ENCODE measurements at regions not wholly inside any gene's neighbourhood (a gene's known extent, or its start where the extent isn't known, plus 50 kb on each side); places are given as distances from the start of the nearest gene placed in this dataset.
"Not testable (repeated sequence)": the region's sequence is repeated elsewhere in the genome, so short reads cannot be mapped to it uniquely, and the experiment has no call there.

DNA sequence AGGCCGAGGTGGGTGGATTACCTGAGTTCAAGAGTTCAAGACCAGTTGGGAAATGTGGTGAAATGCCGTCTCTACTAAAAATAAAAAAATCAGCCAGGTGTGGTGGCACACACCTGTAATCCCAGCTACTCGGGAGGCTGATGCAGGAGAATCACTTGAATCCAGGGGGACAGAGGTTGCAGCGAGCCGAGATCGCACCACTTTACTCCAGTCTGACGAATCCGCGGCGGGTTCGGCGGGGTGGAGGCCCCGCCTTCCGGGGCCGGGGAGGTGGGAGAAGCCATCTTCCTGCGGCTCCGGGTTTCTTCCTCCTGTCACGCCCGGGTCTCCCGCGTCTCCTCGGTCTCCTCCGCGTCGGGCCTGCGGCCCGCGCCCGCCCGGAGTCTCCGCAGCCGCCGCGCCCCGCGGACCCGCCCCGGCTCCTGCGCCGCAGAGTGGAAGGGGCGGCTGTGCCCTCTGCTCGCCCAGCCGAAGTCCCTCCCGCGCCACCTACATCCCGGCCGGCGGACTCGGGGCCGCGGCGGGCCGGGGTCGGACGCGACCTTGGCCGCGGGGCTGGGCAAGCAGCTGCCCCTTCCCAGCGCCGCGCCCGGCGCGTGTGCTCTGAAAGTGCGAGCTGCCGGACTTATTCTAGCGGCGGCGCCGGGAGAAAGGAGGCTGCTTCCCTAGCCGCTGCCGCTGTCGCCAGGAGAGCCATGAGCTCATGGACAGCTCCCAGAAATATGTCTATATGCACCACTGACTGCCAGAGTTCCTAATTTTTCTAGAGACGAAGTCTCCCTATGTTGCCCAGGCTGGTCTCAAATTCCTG, 97.2 kb downstream of the LAT start:
- TF ChIP-seq IKZF3 (tag by site-specific recombination; IDR thresholded peaks at IDR 0.05) (0 out of 2 replicates have a peak, but pooled peaks have one; percentile 22), SP2 (tag by site-specific recombination; IDR thresholded peaks at IDR 0.05) (peak; percentile 51), ZBTB17 (tag by site-specific recombination; IDR thresholded peaks at IDR 0.05) (0 out of 2 replicates have a peak, but pooled peaks have one; percentile 34), ZBTB20 (tag by site-specific recombination; IDR thresholded peaks at IDR 0.05) (peak; percentile 40; the same call in 1 of the 2 replicates), SP3 (tag by site-specific recombination; IDR thresholded peaks at IDR 0.05) (0 out of 2 replicates have a peak, but pooled peaks have one; percentile 19), ZNF660 (tag by site-specific recombination; IDR thresholded peaks at IDR 0.05) (0 out of 2 replicates have a peak, but pooled peaks have one; percentile 26), ZEB2 (tag by site-specific recombination; IDR thresholded peaks at IDR 0.05) (peak; percentile 62; the same call in 1 of the 2 replicates), KLF1 (tag by site-specific recombination; IDR thresholded peaks at IDR 0.05) (0 out of 2 replicates have a peak, but pooled peaks have one; percentile 12), ZNF335 (tag by site-specific recombination; conservative IDR thresholded peaks at IDR 0.05) (peak; percentile 59)
- TF ChIP-seq, protein P1, sequence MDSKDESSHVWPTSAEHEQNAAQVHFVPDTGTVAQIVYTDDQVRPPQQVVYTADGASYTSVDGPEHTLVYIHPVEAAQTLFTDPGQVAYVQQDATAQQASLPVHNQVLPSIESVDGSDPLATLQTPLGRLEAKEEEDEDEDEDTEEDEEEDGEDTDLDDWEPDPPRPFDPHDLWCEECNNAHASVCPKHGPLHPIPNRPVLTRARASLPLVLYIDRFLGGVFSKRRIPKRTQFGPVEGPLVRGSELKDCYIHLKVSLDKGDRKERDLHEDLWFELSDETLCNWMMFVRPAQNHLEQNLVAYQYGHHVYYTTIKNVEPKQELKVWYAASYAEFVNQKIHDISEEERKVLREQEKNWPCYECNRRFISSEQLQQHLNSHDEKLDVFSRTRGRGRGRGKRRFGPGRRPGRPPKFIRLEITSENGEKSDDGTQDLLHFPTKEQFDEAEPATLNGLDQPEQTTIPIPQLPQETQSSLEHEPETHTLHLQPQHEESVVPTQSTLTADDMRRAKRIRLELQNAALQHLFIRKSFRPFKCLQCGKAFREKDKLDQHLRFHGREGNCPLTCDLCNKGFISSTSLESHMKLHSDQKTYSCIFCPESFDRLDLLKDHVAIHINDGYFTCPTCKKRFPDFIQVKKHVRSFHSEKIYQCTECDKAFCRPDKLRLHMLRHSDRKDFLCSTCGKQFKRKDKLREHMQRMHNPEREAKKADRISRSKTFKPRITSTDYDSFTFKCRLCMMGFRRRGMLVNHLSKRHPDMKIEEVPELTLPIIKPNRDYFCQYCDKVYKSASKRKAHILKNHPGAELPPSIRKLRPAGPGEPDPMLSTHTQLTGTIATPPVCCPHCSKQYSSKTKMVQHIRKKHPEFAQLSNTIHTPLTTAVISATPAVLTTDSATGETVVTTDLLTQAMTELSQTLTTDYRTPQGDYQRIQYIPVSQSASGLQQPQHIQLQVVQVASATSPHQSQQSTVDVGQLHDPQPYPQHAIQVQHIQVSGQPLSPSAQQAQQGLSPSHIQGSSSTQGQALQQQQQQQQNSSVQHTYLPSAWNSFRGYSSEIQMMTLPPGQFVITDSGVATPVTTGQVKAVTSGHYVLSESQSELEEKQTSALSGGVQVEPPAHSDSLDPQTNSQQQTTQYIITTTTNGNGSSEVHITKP (tag by site-specific recombination; IDR thresholded peaks at IDR 0.05), result peak; percentile 56
- TF ChIP-seq, protein P2, sequence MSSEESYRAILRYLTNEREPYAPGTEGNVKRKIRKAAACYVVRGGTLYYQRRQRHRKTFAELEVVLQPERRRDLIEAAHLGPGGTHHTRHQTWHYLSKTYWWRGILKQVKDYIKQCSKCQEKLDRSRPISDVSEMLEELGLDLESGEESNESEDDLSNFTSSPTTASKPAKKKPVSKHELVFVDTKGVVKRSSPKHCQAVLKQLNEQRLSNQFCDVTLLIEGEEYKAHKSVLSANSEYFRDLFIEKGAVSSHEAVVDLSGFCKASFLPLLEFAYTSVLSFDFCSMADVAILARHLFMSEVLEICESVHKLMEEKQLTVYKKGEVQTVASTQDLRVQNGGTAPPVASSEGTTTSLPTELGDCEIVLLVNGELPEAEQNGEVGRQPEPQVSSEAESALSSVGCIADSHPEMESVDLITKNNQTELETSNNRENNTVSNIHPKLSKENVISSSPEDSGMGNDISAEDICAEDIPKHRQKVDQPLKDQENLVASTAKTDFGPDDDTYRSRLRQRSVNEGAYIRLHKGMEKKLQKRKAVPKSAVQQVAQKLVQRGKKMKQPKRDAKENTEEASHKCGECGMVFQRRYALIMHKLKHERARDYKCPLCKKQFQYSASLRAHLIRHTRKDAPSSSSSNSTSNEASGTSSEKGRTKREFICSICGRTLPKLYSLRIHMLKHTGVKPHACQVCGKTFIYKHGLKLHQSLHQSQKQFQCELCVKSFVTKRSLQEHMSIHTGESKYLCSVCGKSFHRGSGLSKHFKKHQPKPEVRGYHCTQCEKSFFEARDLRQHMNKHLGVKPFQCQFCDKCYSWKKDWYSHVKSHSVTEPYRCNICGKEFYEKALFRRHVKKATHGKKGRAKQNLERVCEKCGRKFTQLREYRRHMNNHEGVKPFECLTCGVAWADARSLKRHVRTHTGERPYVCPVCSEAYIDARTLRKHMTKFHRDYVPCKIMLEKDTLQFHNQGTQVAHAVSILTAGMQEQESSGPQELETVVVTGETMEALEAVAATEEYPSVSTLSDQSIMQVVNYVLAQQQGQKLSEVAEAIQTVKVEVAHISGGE (tag by site-specific recombination; conservative IDR thresholded peaks at IDR 0.05; ENCODE audit: low read depth), result peak; percentile 53
- TF ChIP-seq, protein P3, sequence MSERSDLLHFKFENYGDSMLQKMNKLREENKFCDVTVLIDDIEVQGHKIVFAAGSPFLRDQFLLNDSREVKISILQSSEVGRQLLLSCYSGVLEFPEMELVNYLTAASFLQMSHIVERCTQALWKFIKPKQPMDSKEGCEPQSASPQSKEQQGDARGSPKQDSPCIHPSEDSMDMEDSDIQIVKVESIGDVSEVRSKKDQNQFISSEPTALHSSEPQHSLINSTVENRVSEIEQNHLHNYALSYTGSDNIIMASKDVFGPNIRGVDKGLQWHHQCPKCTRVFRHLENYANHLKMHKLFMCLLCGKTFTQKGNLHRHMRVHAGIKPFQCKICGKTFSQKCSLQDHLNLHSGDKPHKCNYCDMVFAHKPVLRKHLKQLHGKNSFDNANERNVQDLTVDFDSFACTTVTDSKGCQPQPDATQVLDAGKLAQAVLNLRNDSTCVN (tag by site-specific recombination; optimal IDR thresholded peaks at IDR 0.05), result peak; percentile 34
- TF ChIP-seq, protein P4, sequence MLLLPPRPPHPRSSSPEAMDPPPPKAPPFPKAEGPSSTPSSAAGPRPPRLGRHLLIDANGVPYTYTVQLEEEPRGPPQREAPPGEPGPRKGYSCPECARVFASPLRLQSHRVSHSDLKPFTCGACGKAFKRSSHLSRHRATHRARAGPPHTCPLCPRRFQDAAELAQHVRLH (tag by site-specific recombination; IDR thresholded peaks at IDR 0.05), result 0 out of 2 replicates have a peak, but pooled peaks have one; percentile 58
- TF ChIP-seq, protein P5, sequence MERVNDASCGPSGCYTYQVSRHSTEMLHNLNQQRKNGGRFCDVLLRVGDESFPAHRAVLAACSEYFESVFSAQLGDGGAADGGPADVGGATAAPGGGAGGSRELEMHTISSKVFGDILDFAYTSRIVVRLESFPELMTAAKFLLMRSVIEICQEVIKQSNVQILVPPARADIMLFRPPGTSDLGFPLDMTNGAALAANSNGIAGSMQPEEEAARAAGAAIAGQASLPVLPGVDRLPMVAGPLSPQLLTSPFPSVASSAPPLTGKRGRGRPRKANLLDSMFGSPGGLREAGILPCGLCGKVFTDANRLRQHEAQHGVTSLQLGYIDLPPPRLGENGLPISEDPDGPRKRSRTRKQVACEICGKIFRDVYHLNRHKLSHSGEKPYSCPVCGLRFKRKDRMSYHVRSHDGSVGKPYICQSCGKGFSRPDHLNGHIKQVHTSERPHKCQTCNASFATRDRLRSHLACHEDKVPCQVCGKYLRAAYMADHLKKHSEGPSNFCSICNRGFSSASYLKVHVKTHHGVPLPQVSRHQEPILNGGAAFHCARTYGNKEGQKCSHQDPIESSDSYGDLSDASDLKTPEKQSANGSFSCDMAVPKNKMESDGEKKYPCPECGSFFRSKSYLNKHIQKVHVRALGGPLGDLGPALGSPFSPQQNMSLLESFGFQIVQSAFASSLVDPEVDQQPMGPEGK (tag by site-specific recombination; IDR thresholded peaks at IDR 0.05), result 0 out of 2 replicates have a peak, but pooled peaks have one; percentile 14
- TF ChIP-seq, protein P6, sequence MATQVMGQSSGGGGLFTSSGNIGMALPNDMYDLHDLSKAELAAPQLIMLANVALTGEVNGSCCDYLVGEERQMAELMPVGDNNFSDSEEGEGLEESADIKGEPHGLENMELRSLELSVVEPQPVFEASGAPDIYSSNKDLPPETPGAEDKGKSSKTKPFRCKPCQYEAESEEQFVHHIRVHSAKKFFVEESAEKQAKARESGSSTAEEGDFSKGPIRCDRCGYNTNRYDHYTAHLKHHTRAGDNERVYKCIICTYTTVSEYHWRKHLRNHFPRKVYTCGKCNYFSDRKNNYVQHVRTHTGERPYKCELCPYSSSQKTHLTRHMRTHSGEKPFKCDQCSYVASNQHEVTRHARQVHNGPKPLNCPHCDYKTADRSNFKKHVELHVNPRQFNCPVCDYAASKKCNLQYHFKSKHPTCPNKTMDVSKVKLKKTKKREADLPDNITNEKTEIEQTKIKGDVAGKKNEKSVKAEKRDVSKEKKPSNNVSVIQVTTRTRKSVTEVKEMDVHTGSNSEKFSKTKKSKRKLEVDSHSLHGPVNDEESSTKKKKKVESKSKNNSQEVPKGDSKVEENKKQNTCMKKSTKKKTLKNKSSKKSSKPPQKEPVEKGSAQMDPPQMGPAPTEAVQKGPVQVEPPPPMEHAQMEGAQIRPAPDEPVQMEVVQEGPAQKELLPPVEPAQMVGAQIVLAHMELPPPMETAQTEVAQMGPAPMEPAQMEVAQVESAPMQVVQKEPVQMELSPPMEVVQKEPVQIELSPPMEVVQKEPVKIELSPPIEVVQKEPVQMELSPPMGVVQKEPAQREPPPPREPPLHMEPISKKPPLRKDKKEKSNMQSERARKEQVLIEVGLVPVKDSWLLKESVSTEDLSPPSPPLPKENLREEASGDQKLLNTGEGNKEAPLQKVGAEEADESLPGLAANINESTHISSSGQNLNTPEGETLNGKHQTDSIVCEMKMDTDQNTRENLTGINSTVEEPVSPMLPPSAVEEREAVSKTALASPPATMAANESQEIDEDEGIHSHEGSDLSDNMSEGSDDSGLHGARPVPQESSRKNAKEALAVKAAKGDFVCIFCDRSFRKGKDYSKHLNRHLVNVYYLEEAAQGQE (tag by site-specific recombination; IDR thresholded peaks at IDR 0.05), result peak; percentile 80
- H3K36me3 ChIP-seq (ENCODE audit: control insufficient read depth in 2 of 2, insufficient read depth in 1 of 2, low read length in 2 of 2); H3K9me3 ChIP-seq (ENCODE audit: control insufficient read depth, insufficient read depth, low read depth, low read length); CTCF ChIA-PET; H3K27ac ChIP-seq (ENCODE audit: extremely low read depth, low read depth, low read length); H3K4me1 ChIP-seq (ENCODE audit: control insufficient read depth, insufficient read depth, low read length); POLR2A ChIA-PET: not testable (repeated sequence)
- H3K4me3 ChIP-seq (ENCODE audit: low read depth, low read length), result peak overlapping the region; percentile 19

DNA sequence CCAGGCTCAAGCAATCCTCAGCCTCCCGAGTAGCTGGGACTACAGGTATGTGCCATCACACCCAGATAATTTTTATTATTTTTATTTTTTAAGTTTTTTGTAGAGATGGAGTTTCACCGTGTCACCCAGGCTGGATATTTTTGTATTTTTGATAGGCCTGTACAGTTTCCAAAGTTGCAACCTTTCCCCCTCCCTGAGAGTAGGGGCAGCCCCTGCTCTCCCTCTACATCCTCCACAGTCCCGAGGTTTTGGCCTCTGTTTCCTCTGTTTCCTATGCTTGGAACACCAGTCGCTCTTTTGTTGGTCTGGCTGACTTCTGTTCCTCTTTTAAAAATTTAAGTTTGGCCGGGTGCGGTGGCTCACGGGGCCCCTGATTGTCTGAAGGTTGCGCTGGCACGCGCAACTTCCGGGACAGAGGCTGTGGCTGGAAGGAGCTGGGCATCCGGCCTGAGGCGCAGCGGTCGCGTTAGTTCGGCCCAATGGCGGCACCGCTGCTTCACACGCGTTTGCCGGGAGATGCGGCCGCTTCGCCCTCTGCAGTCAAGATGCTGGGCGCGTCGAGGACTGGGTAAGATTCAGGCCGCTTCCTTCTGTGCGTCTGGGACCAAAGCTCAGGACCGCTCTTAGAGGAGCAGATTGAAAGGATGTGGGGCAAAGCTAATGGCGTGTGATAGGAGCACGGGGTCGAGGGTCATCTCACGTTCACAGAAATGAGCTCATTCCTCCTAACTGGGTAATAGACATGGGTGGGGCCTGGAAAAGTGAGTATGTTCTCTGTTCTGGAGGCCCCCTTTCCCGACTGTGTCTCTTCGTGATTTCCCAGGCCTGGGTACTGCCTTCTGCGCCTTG, 89.9 kb downstream of the LAT start:
- H3K4me1 ChIP-seq (ENCODE audit: control insufficient read depth, insufficient read depth, low read length); H3K27ac ChIP-seq (ENCODE audit: extremely low read depth, low read depth, low read length); POLR2A ChIA-PET; H3K36me3 ChIP-seq (ENCODE audit: control insufficient read depth in 2 of 2, insufficient read depth in 1 of 2, low read length in 2 of 2); CTCF ChIA-PET; H3K9me3 ChIP-seq (ENCODE audit: control insufficient read depth, insufficient read depth, low read depth, low read length): not testable (repeated sequence)
- peak overlapping the region; percentile 19; the same call in 1 of the 2 replicates for H3K4me3 ChIP-seq (ENCODE audit: low read depth, low read length)
